Fibroblast of lung (primary cell): ENCODE measurements at regions not wholly inside any gene's neighbourhood (a gene's known extent, or its start where the extent isn't known, plus 50 kb on each side); places are given as distances from the start of the nearest gene placed in this dataset.

Experiments used
- CTCF ChIP-seq, 2 donors: IDR thresholded peaks in 1 of 2; conservative IDR thresholded peaks in 1 of 2; 1 replicate in 1 of 2; 2 replicates in 1 of 2; pipeline ENCODE4 v1.5.1; 2011 to 2012; ENCODE audit warnings: low read length in 2 of 2, control low read depth in 1 of 2, inconsistent platforms in 1 of 2, low read depth in 1 of 2, mild to moderate bottlenecking in 1 of 2
- EZH2 ChIP-seq: IDR thresholded peaks from 2 replicates; pipeline ENCODE4 v1.5.1; 2012; ENCODE audit warnings: low read length, control low read depth, mild to moderate bottlenecking; ENCODE audit errors: missing control alignments

DNA sequence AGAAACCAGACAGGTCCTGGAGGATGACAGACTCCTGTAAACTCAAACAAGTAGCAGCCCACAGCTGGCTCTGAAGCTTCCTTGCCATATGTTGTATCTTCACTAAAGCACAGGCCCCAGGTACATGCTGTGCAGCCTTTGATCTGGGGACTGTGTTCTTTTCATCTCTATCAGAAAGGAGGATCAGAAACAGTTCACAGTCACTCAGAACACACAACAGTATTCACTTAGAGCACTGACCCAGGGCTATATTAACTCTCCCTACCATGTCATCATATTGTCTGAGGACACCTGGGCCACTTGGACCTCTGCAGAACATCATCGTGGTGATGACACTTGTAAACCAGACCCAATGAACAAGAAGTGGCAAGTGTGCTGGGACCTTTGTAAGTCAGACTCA is 222.0 kb downstream of the SETD4 start:
- TF ChIP-seq CTCF (conservative IDR thresholded peaks at IDR 0.05 in 1 of 2, IDR thresholded peaks at IDR 0.05 in 1 of 2; ENCODE audit: low read depth in 1 of 2, low read length in 2 of 2): no peak
- no peak for TF ChIP-seq EZH2
